ENCODE measurements at regions not wholly inside any gene's neighbourhood (a gene's known extent, or its start where the extent isn't known, plus 50 kb on each side); places are given as distances from the start of the nearest gene placed in this dataset.

GRCh38 chr2:42942990-42943493 is 150.7 kb upstream of the HAAO start:
- no peak for TF ChIP-seq CTCF (conservative IDR thresholded peaks at IDR 0.05 in 1 of 2, IDR thresholded peaks at IDR 0.05 in 1 of 2; ENCODE audit: low read depth in 1 of 2, low read length in 2 of 2)
- TF ChIP-seq EZH2 (IDR thresholded peaks at IDR 0.05; ENCODE audit: low read length, missing control alignments), result no peak

Data from fibroblast of lung (primary cell).